ENCODE measurements at regions not wholly inside any gene's neighbourhood (a gene's known extent, or its start where the extent isn't known, plus 50 kb on each side); places are given as distances from the start of the nearest gene placed in this dataset.

- TF ChIP-seq, protein P1, sequence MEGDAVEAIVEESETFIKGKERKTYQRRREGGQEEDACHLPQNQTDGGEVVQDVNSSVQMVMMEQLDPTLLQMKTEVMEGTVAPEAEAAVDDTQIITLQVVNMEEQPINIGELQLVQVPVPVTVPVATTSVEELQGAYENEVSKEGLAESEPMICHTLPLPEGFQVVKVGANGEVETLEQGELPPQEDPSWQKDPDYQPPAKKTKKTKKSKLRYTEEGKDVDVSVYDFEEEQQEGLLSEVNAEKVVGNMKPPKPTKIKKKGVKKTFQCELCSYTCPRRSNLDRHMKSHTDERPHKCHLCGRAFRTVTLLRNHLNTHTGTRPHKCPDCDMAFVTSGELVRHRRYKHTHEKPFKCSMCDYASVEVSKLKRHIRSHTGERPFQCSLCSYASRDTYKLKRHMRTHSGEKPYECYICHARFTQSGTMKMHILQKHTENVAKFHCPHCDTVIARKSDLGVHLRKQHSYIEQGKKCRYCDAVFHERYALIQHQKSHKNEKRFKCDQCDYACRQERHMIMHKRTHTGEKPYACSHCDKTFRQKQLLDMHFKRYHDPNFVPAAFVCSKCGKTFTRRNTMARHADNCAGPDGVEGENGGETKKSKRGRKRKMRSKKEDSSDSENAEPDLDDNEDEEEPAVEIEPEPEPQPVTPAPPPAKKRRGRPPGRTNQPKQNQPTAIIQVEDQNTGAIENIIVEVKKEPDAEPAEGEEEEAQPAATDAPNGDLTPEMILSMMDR (conservative IDR thresholded peaks at IDR 0.05; ENCODE audit: low read depth, low read length), result no peak
- no peak for TF ChIP-seq EZH2 (IDR thresholded peaks at IDR 0.05; ENCODE audit: borderline replicate concordance, low read depth, low read length, poor library complexity, severe bottlenecking)
These were observed 632.1 kb downstream of the SOCS6 start for GRCh38 chr18:70920840-70921374.

Data from A673 (cell line).